ENCODE measurements at regions not wholly inside any gene's neighbourhood (a gene's known extent, or its start where the extent isn't known, plus 50 kb on each side); places are given as distances from the start of the nearest gene placed in this dataset.
"Not testable (repeated sequence)": the region's sequence is repeated elsewhere in the genome, so short reads cannot be mapped to it uniquely, and the experiment has no call there.

GRCh38 chr4:63062891-63063290 lies 1346.4 kb downstream of the TECRL start:
- H2AK9ac ChIP-seq (replicated peaks; ENCODE audit: low read depth, low read length, poor library complexity); H3K14ac ChIP-seq (replicated peaks; ENCODE audit: low read depth, low read length); H3K27ac ChIP-seq (ENCODE audit: insufficient read depth, low read length); H3K4me2 ChIP-seq (ENCODE audit: low read depth, low read length); H3K56ac ChIP-seq (ENCODE audit: extremely low read depth, insufficient read depth, low read length); H2BK120ac ChIP-seq (ENCODE audit: low read depth, low read length); H4K5ac ChIP-seq (ENCODE audit: low read depth, low read length); H2BK5ac ChIP-seq (ENCODE audit: low read depth, low read length, poor library complexity, severe bottlenecking); H3K9me1 ChIP-seq (ENCODE audit: insufficient read depth, low read length); POLR2A ChIA-PET (ENCODE audit: unreplicated experiment); H3K9me3 ChIP-seq (ENCODE audit: control insufficient read depth, insufficient read depth, low read length); CTCF ChIA-PET; dilution Hi-C loops (cut with HindIII; ENCODE audit: low sequenced_read_pairs, unreplicated experiment); H2AFZ ChIP-seq (replicated peaks; ENCODE audit: low read length, poor library complexity); intact Hi-C loops (cut with micrococcal nuclease); H3K23ac ChIP-seq (ENCODE audit: low read depth, low read length); H2BK15ac ChIP-seq (ENCODE audit: low read depth, low read length); H3K27me3 ChIP-seq (ENCODE audit: control insufficient read depth, insufficient read depth, low read length); ATAC-seq (ENCODE audit: low read depth); H4K91ac ChIP-seq (ENCODE audit: insufficient read depth, low read depth, low read length); H4K8ac ChIP-seq (ENCODE audit: low read depth in 2 of 2, low read length in 2 of 2); H3K4me1 ChIP-seq (ENCODE audit: control insufficient read depth, insufficient read depth, low read length); H3K36me3 ChIP-seq (ENCODE audit: control insufficient read depth, insufficient read depth, low read length); H3K9ac ChIP-seq (ENCODE audit: low read depth, low read length); H3K18ac ChIP-seq (ENCODE audit: low read depth, low read length); H2BK20ac ChIP-seq (ENCODE audit: low read depth, low read length); H3K79me1 ChIP-seq (ENCODE audit: low read depth in 1 of 2, low read length in 2 of 2); H2AK5ac ChIP-seq (ENCODE audit: low read depth, low read length); in situ Hi-C loops (cut with MboI; ENCODE audit: low sequenced_read_pairs); DNase-seq; BruUV-seq (replicated peaks); H3K4ac ChIP-seq (ENCODE audit: low read depth, low read length); H4K20me1 ChIP-seq (ENCODE audit: insufficient read depth, low read length); H3K4me3 ChIP-seq (ENCODE audit: insufficient read depth, low read depth, low read length): not testable (repeated sequence)
- no CpG with 5 or more reads among the region's 3 CpGs for WGBS, 2 experiments (ENCODE audit: extremely low coverage in 2 of 2, insufficient read length in 1 of 2)

Measured in IMR-90 (cell line).